H1 (cell line): ENCODE measurements at regions not wholly inside any gene's neighbourhood (a gene's known extent, or its start where the extent isn't known, plus 50 kb on each side); places are given as distances from the start of the nearest gene placed in this dataset.

Experiments
- CTCF ChIA-PET: fragments of 300-600 bp; sonication (Branson Sonifier 250); formaldehyde crosslinking; loops from one replicate; lab custom pipeline; 2021; ENCODE audit not compliant: partially characterized antibody; lab: Charles Lee
- POLR2A ChIA-PET: fragments of 300-600 bp; sonication (Branson Sonifier 250); formaldehyde crosslinking; loops from one replicate; lab custom pipeline; 2021; ENCODE audit warnings: inconsistent platforms; ENCODE audit not compliant: partially characterized antibody; lab: Charles Lee
- DNase-seq, 2 experiments: peaks; one replicate each; pipeline versions ENCODE4 v3.0.0 to v3.0.0-alpha.2; 2010 to 2022; ENCODE audit warnings: low spot score in 2 of 2, low read depth in 1 of 2, mixed read lengths in 1 of 2
- FAIRE-seq: peaks from 2 replicates; lab custom pipeline; 2011; peaks lifted over from hg19 to GRCh38; lab: Jason Lieb, UNC
- H2AFZ ChIP-seq: 2 replicates; pipeline ENCODE4 v1.8.1; 2012; ENCODE audit warnings: low read length, inconsistent platforms
- H2AK5ac ChIP-seq: 2 replicates; pipeline ENCODE4 v1.6.1; 2013; ENCODE audit warnings: low read depth, low read length
- H2BK120ac ChIP-seq: replicated peaks from 2 replicates; pipeline ENCODE3; 2013; ENCODE audit warnings: low read depth, low read length, inconsistent platforms
- H2BK12ac ChIP-seq: 2 replicates; pipeline ENCODE4 v1.6.1; 2013; ENCODE audit warnings: low read depth, low read length
- H2BK15ac ChIP-seq: 2 replicates; pipeline ENCODE4 v1.6.1; 2013; ENCODE audit warnings: low read length
- H2BK20ac ChIP-seq: 2 replicates; pipeline ENCODE4 v1.6.1; 2013; ENCODE audit warnings: low read length
- H2BK5ac ChIP-seq: 2 replicates; pipeline ENCODE4 v1.6.1; 2013; ENCODE audit warnings: low read depth, low read length
- H3K14ac ChIP-seq: 2 replicates; pipeline ENCODE4 v1.6.1; 2013; ENCODE audit warnings: inconsistent platforms; ENCODE audit not compliant: insufficient read length
- H3K18ac ChIP-seq: 2 replicates; pipeline ENCODE4 v1.6.1; 2013; ENCODE audit warnings: low read length; ENCODE audit errors: extremely low read depth
- H3K23ac ChIP-seq: 2 replicates; pipeline ENCODE4 v1.6.1; 2013; ENCODE audit warnings: inconsistent platforms; ENCODE audit not compliant: insufficient read length
- H3K23me2 ChIP-seq: 2 replicates; pipeline ENCODE4 v1.6.1; 2013; ENCODE audit warnings: low read depth, low read length
- H3K27ac ChIP-seq: 2 replicates; pipeline ENCODE4 v1.6.1; 2011; ENCODE audit warnings: low read depth, low read length, inconsistent platforms
- H3K27me3 ChIP-seq, 4 experiments: replicated peaks in 1 of 4; 1 replicate in 1 of 4; 2 replicates in 3 of 4; pipeline versions ENCODE4 v1.6.1 to v1.8.1; 2011 to 2013; ENCODE audit warnings: low read length in 3 of 4, mild to moderate bottlenecking in 3 of 4, inconsistent platforms in 2 of 4, mixed read lengths in 2 of 4, moderate library complexity in 1 of 4; ENCODE audit not compliant: control insufficient read depth in 3 of 4, insufficient read depth in 3 of 4; ENCODE audit errors: extremely low read depth in 1 of 4
- H3K36me3 ChIP-seq, 4 experiments: 2 replicates each; pipeline versions ENCODE4 v1.6.1 to v1.8.1; 2011 to 2013; ENCODE audit warnings: mild to moderate bottlenecking in 4 of 4, low read length in 3 of 4, moderate library complexity in 2 of 4, control low read depth in 1 of 4, inconsistent platforms in 1 of 4; ENCODE audit not compliant: insufficient read depth in 4 of 4, control insufficient read depth in 2 of 4
- H3K4ac ChIP-seq: replicated peaks from 2 replicates; pipeline ENCODE3; 2013; ENCODE audit warnings: low read length, low read depth, mixed read lengths, inconsistent platforms; ENCODE audit not compliant: insufficient read length
- H3K4me1 ChIP-seq, 4 experiments: replicated peaks in 1 of 4; 1 replicate in 1 of 4; 2 replicates in 3 of 4; pipeline versions ENCODE4 v1.6.1 to v1.8.1; 2011 to 2013; ENCODE audit warnings: low read length in 3 of 4, inconsistent platforms in 2 of 4, mixed read lengths in 1 of 4; ENCODE audit not compliant: insufficient read depth in 4 of 4, control insufficient read depth in 3 of 4
- H3K4me2 ChIP-seq, 2 experiments: 2 replicates each; pipeline versions ENCODE4 v1.6.1 to v1.8.1; 2011 to 2013; ENCODE audit warnings: low read depth in 2 of 2, low read length in 2 of 2, control low read depth in 1 of 2, inconsistent platforms in 1 of 2, mild to moderate bottlenecking in 1 of 2; ENCODE audit not compliant: insufficient read depth in 1 of 2
- H3K4me3 ChIP-seq, 4 experiments: fragments of 200-600, 300-600 bp in 1 of 4; sonication (generic), shearing (Covaris generic), sonication (Bioruptor Twin) in 1 of 4; 2 replicates each; pipeline versions ENCODE4 v1.5.1 to v1.8.1; 2011 to 2016; ENCODE audit warnings: low read length in 4 of 4, low read depth in 3 of 4, control low read depth in 2 of 4, inconsistent platforms in 2 of 4, mild to moderate bottlenecking in 2 of 4, mixed read lengths in 1 of 4, moderate library complexity in 1 of 4; ENCODE audit not compliant: insufficient read depth in 2 of 4; ENCODE audit errors: extremely low read depth in 1 of 4
- H3K56ac ChIP-seq: replicated peaks from 2 replicates; pipeline ENCODE3; 2013; ENCODE audit warnings: low read depth, mild to moderate bottlenecking, mixed read lengths, low read length, inconsistent platforms; ENCODE audit not compliant: insufficient read length
- H3K79me1 ChIP-seq: 2 replicates; pipeline ENCODE4 v1.6.1; 2013; ENCODE audit warnings: low read depth, low read length, control low read depth
- H3K79me2 ChIP-seq, 2 experiments: 2 replicates each; pipeline versions ENCODE4 v1.6.1 to v1.8.1; 2012 to 2013; ENCODE audit warnings: low read length in 2 of 2, mild to moderate bottlenecking in 2 of 2, inconsistent platforms in 1 of 2; ENCODE audit not compliant: insufficient read depth in 2 of 2, control insufficient read depth in 1 of 2
- H3K9ac ChIP-seq, 4 experiments: replicated peaks in 1 of 4; 1 replicate in 1 of 4; 2 replicates in 3 of 4; pipeline versions ENCODE4 v1.6.1 to v1.8.1; 2011 to 2013; ENCODE audit warnings: low read depth in 3 of 4, low read length in 3 of 4, control low read depth in 2 of 4, mild to moderate bottlenecking in 2 of 4, moderate library complexity in 2 of 4, inconsistent platforms in 1 of 4; ENCODE audit errors: extremely low read depth in 1 of 4
- H3K9me3 ChIP-seq, 2 experiments: 2 replicates each; pipeline versions ENCODE4 v1.6.1 to v1.8.1; 2012 to 2013; ENCODE audit warnings: mild to moderate bottlenecking in 2 of 2, moderate library complexity in 2 of 2, control low read depth in 1 of 2, inconsistent platforms in 1 of 2, low read depth in 1 of 2, low read length in 1 of 2, mixed read lengths in 1 of 2; ENCODE audit not compliant: insufficient read depth in 2 of 2
- H4K20me1 ChIP-seq, 2 experiments: replicated peaks in 1 of 2; 2 replicates each; pipeline versions ENCODE3 to v1.8.1; 2011 to 2013; ENCODE audit warnings: inconsistent platforms in 2 of 2, low read length in 2 of 2, mild to moderate bottlenecking in 1 of 2; ENCODE audit not compliant: insufficient read depth in 2 of 2, control insufficient read depth in 1 of 2
- H4K5ac ChIP-seq: 2 replicates; pipeline ENCODE4 v1.6.1; 2013; ENCODE audit warnings: low read length, low read depth, mixed read lengths, inconsistent platforms; ENCODE audit not compliant: insufficient read length
- H4K8ac ChIP-seq: 2 replicates; pipeline ENCODE4 v1.8.0; 2013; ENCODE audit warnings: mild to moderate bottlenecking, moderate library complexity, low read length, inconsistent platforms; ENCODE audit not compliant: insufficient read depth; ENCODE audit errors: extremely low read depth
- H4K91ac ChIP-seq: replicated peaks from 2 replicates; pipeline ENCODE3; 2013; ENCODE audit warnings: low read length, mixed read lengths, inconsistent platforms; ENCODE audit not compliant: insufficient read length
- EP300 ChIP-seq, 2 experiments: IDR thresholded peaks; 1 replicate in 1 of 2; 2 replicates in 1 of 2; pipeline ENCODE4 v1.6.1; 2011 to 2012; ENCODE audit warnings: low read depth in 2 of 2, low read length in 2 of 2, mild to moderate bottlenecking in 2 of 2, borderline replicate concordance in 1 of 2, inconsistent platforms in 1 of 2, moderate library complexity in 1 of 2
- KDM1A ChIP-seq: fragments of 200-600, 300-600 bp; sonication (generic); IDR thresholded peaks from 2 replicates; pipeline ENCODE4 v1.7.1; 2016; ENCODE audit warnings: mild to moderate bottlenecking, low read length, borderline replicate concordance
- MAFK ChIP-seq: IDR thresholded peaks from 2 replicates; pipeline ENCODE4 v1.6.1; 2012; ENCODE audit warnings: low read depth, mild to moderate bottlenecking, improper control_type of control experiment, low read length
- SAP30 ChIP-seq: fragments of 300-600 bp; sonication (generic); IDR thresholded peaks from 2 replicates; pipeline ENCODE4 v1.7.1; 2012; ENCODE audit warnings: low read length, moderate library complexity, mild to moderate bottlenecking, inconsistent platforms; ENCODE audit not compliant: insufficient read depth, insufficient replicate concordance
- TAF1 ChIP-seq: IDR thresholded peaks from 2 replicates; pipeline ENCODE4 v1.6.1; 2011; ENCODE audit warnings: mild to moderate bottlenecking, low read depth, low read length
- YY1 ChIP-seq: IDR thresholded peaks from 2 replicates; pipeline ENCODE4 v1.6.1; 2011; ENCODE audit warnings: low read depth, mild to moderate bottlenecking, low read length
- WGBS, 2 experiments: shearing (Covaris generic) in 1 of 2; methylation state at CpG; one replicate each; pipeline versions ENCODE4 v1.1.6 to v1.1.7; 2013 to 2015; ENCODE audit warnings: low lambda C conversion rate in 2 of 2, mixed read lengths in 2 of 2, inconsistent platforms in 1 of 2, low coverage in 1 of 2, missing lambda C conversion rate in 1 of 2; ENCODE audit not compliant: insufficient replicate concordance in 2 of 2, insufficient coverage in 1 of 2, insufficient read length in 1 of 2; ENCODE audit errors: extremely low coverage in 1 of 2, missing lambda C conversion rate in 1 of 2; 5-methylcytosine and 5-hydroxymethylcytosine counted together

DNA sequence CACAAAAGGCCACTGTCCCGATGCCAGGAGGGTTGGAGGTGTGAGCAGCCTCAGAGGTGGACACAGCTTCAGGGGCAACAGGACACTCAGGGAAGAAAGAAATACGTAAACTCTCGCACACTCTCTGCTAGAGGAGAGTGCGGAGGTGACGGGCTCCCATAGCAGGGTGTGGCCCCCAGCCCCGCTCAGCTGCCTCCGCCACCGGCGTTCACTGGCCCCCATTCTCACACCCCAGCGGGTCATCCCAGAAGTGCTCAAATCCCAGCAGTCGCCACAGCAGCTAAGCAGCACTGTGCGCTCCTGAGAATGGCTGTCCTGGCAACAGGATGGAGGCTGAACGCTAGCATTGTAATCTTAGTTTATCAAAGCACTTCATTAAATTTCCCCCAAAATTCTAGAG is 315.6 kb upstream of the SALL3 start:
- no peaks in the 10 kb centered on the region for H3K79me2 ChIP-seq
- H3K4ac ChIP-seq: no peak overlapping the region
- H2BK120ac ChIP-seq: no peak overlapping the region
- no peak overlapping the region for H4K5ac ChIP-seq
- no peaks in the 10 kb centered on the region for H3K36me3 ChIP-seq
- H2BK5ac ChIP-seq: no peak overlapping the region
- H3K4me2 ChIP-seq: no peak overlapping the region
- H4K20me1 ChIP-seq: no peaks in the 10 kb centered on the region
- no peaks in the 10 kb centered on the region for H3K27me3 ChIP-seq
- no peak overlapping the region for H3K23ac ChIP-seq
- no peak overlapping the region for H2AFZ ChIP-seq
- CTCF ChIA-PET: no interaction called here
- POLR2A ChIA-PET: no interaction called here
- H4K8ac ChIP-seq: peak overlapping the region; percentile 94
- H3K27ac ChIP-seq: no peak overlapping the region
- no peak overlapping the region for H4K91ac ChIP-seq
- no peaks in the 10 kb centered on the region; a peak in 1 of 7 replicates for H3K4me1 ChIP-seq
- no peaks in the 10 kb centered on the region for H3K9me3 ChIP-seq
- no peak overlapping the region for H3K56ac ChIP-seq
- H2AK5ac ChIP-seq: no peak overlapping the region
- no peak for DNase-seq
- no peak overlapping the region for H2BK15ac ChIP-seq
- H2BK20ac ChIP-seq: no peak overlapping the region
- H3K23me2 ChIP-seq: no peaks in the 10 kb centered on the region
- no peak overlapping the region for H3K18ac ChIP-seq
- H2BK12ac ChIP-seq: no peak overlapping the region
- no peak overlapping the region for H3K4me3 ChIP-seq
- FAIRE-seq: no peak
- WGBS, 2 experiments: 84% methylated on average over 12 of the region's 13 CpGs; no CpG with 5 or more reads in 1 of the 2 experiments
- H3K14ac ChIP-seq: no peak overlapping the region
- H3K79me1 ChIP-seq: peaks cover 2% of the 10 kb centered on the region; the same call in 1 of the 2 replicates
- no peak for TF ChIP-seq EP300 (IDR thresholded peaks at IDR 0.05; ENCODE audit: borderline replicate concordance in 1 of 2, low read depth in 2 of 2, low read length in 2 of 2)
- no peak for TF ChIP-seq KDM1A
- no peak for TF ChIP-seq YY1
- TF ChIP-seq MAFK: no peak
- no peak for TF ChIP-seq SAP30
- no peak for TF ChIP-seq TAF1
- H3K9ac ChIP-seq: no peak overlapping the region
